ENCODE measurements at regions not wholly inside any gene's neighbourhood (a gene's known extent, or its start where the extent isn't known, plus 50 kb on each side); places are given as distances from the start of the nearest gene placed in this dataset.

GRCh38 chr2:149679286-149679685 is 91.7 kb upstream of the MMADHC start:
- FAIRE-seq: no peak

- no peak for FAIRE-seq
Observed at GRCh38 chr2:149677416-149677815, 89.8 kb upstream of the MMADHC start.

GRCh38 chr2:149670086-149670485 is 82.5 kb upstream of the MMADHC start:
- FAIRE-seq: no peak

- no peak for FAIRE-seq
Observed at GRCh38 chr2:149666809-149667320, 79.3 kb upstream of the MMADHC start.

GRCh38 chr2:149664896-149665295 is 77.3 kb upstream of the MMADHC start:
- FAIRE-seq: no peak

GRCh38 chr2:149662556-149662955 is 75.0 kb upstream of the MMADHC start:
- no peak for FAIRE-seq

GRCh38 chr2:149661844-149662243 is 74.3 kb upstream of the MMADHC start:
- FAIRE-seq: no peak

GRCh38 chr2:149658553-149658952 is 71.0 kb upstream of the MMADHC start:
- no peak for FAIRE-seq

- no peak for FAIRE-seq
Observed at GRCh38 chr2:149657401-149658040, 69.9 kb upstream of the MMADHC start.

- FAIRE-seq: no peak
Observed at GRCh38 chr2:149656996-149657395, 69.4 kb upstream of the MMADHC start.

- FAIRE-seq: no peak
Observed at GRCh38 chr2:149653831-149654445, 66.4 kb upstream of the MMADHC start.

GRCh38 chr2:149652926-149653325 is 65.4 kb upstream of the MMADHC start:
- no peak for FAIRE-seq

GRCh38 chr2:149652526-149652925 is 65.0 kb upstream of the MMADHC start:
- FAIRE-seq: no peak

GRCh38 chr2:149651229-149651628 is 63.7 kb upstream of the MMADHC start:
- FAIRE-seq: no peak

GRCh38 chr2:149650006-149650405 is 62.4 kb upstream of the MMADHC start:
- no peak for FAIRE-seq

GRCh38 chr2:149648282-149649030 is 60.9 kb upstream of the MMADHC start:
- no peak for FAIRE-seq

GRCh38 chr2:149645391-149645790 is 57.8 kb upstream of the MMADHC start:
- FAIRE-seq: no peak

Data from endometrium (tissue), 2 donors.